Stimulated activated naive B cell treated with anti-CD40 and anti-IgM and Interleukin-4, amounts not matched to agents 10 μg/mL and 1 μg/mL and 100 μg/mL, for 72 hours (primary cell): ENCODE measurements at regions not wholly inside any gene's neighbourhood (a gene's known extent, or its start where the extent isn't known, plus 50 kb on each side); places are given as distances from the start of the nearest gene placed in this dataset.

Source experiments
- ATAC-seq, 2 donors: fragments of 150-1000 bp; cut with Tn5 transposase; replicated peaks; 2 replicates each; pipeline ENCODE4 v1.10.0; 2021; ENCODE audit warnings: moderate library complexity in 1 of 2
- DNase-seq: peaks from one replicate; pipeline ENCODE4 v3.0.0; 2021
- H3K27ac Mint-ChIP-seq: one replicate; pipeline ENCODE4 v1.8.0; 2022; ENCODE audit warnings: mild to moderate bottlenecking, mixed read lengths
- H3K27me3 Mint-ChIP-seq, 2 donors: one replicate each; pipeline ENCODE4 v1.8.0; 2022; ENCODE audit warnings: mixed read lengths in 2 of 2
- H3K36me3 Mint-ChIP-seq, 2 donors: one replicate each; pipeline ENCODE4 v1.8.0; 2022; ENCODE audit warnings: mixed read lengths in 2 of 2, mild to moderate bottlenecking in 1 of 2
- H3K4me1 Mint-ChIP-seq, 2 donors: one replicate each; pipeline ENCODE4 v1.8.0; 2022; ENCODE audit warnings: mixed read lengths in 2 of 2, mild to moderate bottlenecking in 1 of 2
- H3K4me3 Mint-ChIP-seq, 2 donors: one replicate each; pipeline ENCODE4 v1.8.0; 2022; ENCODE audit warnings: mild to moderate bottlenecking in 2 of 2, mixed read lengths in 2 of 2, moderate library complexity in 1 of 2
- H3K9me3 Mint-ChIP-seq, 2 donors: one replicate each; pipeline ENCODE4 v1.8.0; 2022; ENCODE audit warnings: mixed read lengths in 2 of 2, mild to moderate bottlenecking in 1 of 2

- H3K27me3 Mint-ChIP-seq = peaks cover 18 to 36% of the 10 kb centered on the region in 2 donors
- no peak overlapping the region for H3K27ac Mint-ChIP-seq
- H3K4me1 Mint-ChIP-seq = no peaks in the 10 kb centered on the region
- no peak for DNase-seq
- H3K4me3 Mint-ChIP-seq = no peak overlapping the region
- ATAC-seq = no peak
- H3K36me3 Mint-ChIP-seq = no peaks in the 10 kb centered on the region
- no peaks in the 10 kb centered on the region for H3K9me3 Mint-ChIP-seq
These were observed 219.1 kb downstream of the RBM19 start for GRCh38 chr12:113747017-113747416.

GRCh38 chr12:113744802-113745395 lies 221.2 kb downstream of the RBM19 start:
- Mint-ChIP-seq H3K4me1 (no peaks in the 10 kb centered on the region), H3K27me3 (peaks cover 30 to 44% of the 10 kb centered on the region in 2 donors), H3K27ac (no peak overlapping the region), H3K4me3 (no peak overlapping the region), H3K9me3 (no peaks in the 10 kb centered on the region), H3K36me3 (no peaks in the 10 kb centered on the region)
- DNase-seq (no peak), ATAC-seq (no peak)

GRCh38 chr12:113742801-113743200 lies 223.3 kb downstream of the RBM19 start:
- Mint-ChIP-seq H3K36me3 (no peaks in the 10 kb centered on the region), H3K4me1 (no peaks in the 10 kb centered on the region)
- DNase-seq = no peak

GRCh38 chr12:113740699-113741098 lies 225.4 kb downstream of the RBM19 start:
- Mint-ChIP-seq H3K36me3 (no peaks in the 10 kb centered on the region), H3K27me3 (peaks cover 35 to 36% of the 10 kb centered on the region in 2 donors), H3K4me3 (no peak overlapping the region), H3K9me3 (peaks cover 0 to 9% of the 10 kb centered on the region in 2 donors), H3K4me1 (no peaks in the 10 kb centered on the region), H3K27ac (no peak overlapping the region)
- DNase-seq (no peak), ATAC-seq (no peak)

More at GRCh38 chr12:113742801-113743200, 223.3 kb downstream of the RBM19 start:
- no peak for ATAC-seq
- Mint-ChIP-seq H3K4me3 (no peak overlapping the region), H3K27me3 (peaks cover 38 to 42% of the 10 kb centered on the region in 2 donors), H3K27ac (no peak overlapping the region), H3K9me3 (peaks cover 0 to 9% of the 10 kb centered on the region in 2 donors)

GRCh38 chr12:113735131-113735530 lies 231.0 kb downstream of the RBM19 start:
- Mint-ChIP-seq H3K36me3 (no peaks in the 10 kb centered on the region), H3K27me3 (peaks cover 28 to 39% of the 10 kb centered on the region in 2 donors), H3K9me3 (peaks cover 0 to 9% of the 10 kb centered on the region in 2 donors), H3K27ac (no peak overlapping the region), H3K4me3 (no peak overlapping the region), H3K4me1 (no peaks in the 10 kb centered on the region)
- DNase-seq (no peak), ATAC-seq (no peak)

- Mint-ChIP-seq H3K36me3 (no peaks in the 10 kb centered on the region), H3K27me3 (peaks cover 26 to 42% of the 10 kb centered on the region in 2 donors), H3K4me3 (no peak overlapping the region), H3K4me1 (no peaks in the 10 kb centered on the region), H3K27ac (no peak overlapping the region), H3K9me3 (peaks cover 0 to 9% of the 10 kb centered on the region in 2 donors)
- ATAC-seq (no peak), DNase-seq (no peak)
These were observed 231.6 kb downstream of the RBM19 start for GRCh38 chr12:113734503-113734902.

GRCh38 chr12:113732916-113733315 lies 233.2 kb downstream of the RBM19 start:
- Mint-ChIP-seq H3K9me3 (no peaks in the 10 kb centered on the region), H3K27ac (no peak overlapping the region), H3K27me3 (peaks cover 16 to 32% of the 10 kb centered on the region in 2 donors), H3K4me3 (no peak overlapping the region), H3K4me1 (no peaks in the 10 kb centered on the region), H3K36me3 (no peaks in the 10 kb centered on the region)
- ATAC-seq (no peak), DNase-seq (no peak)

GRCh38 chr12:113727651-113728061 lies 238.5 kb downstream of the RBM19 start:
- DNase-seq = no peak
- ATAC-seq = no peak
- H3K4me3 Mint-ChIP-seq = no peak overlapping the region
- no peak overlapping the region for H3K27ac Mint-ChIP-seq
- H3K27me3 Mint-ChIP-seq = peaks cover 0 to 19% of the 10 kb centered on the region in 2 donors
- no peaks in the 10 kb centered on the region for H3K9me3 Mint-ChIP-seq
- no peaks in the 10 kb centered on the region for H3K36me3 Mint-ChIP-seq
- no peaks in the 10 kb centered on the region for H3K4me1 Mint-ChIP-seq

- Mint-ChIP-seq H3K9me3 (no peaks in the 10 kb centered on the region), H3K4me3 (no peak overlapping the region)
- DNase-seq = no peak
These were observed 239.8 kb downstream of the RBM19 start for GRCh38 chr12:113726254-113726819.

GRCh38 chr12:113725557-113725876 lies 240.6 kb downstream of the RBM19 start:
- DNase-seq (no peak), ATAC-seq (no peak)
- H3K27me3 Mint-ChIP-seq = peaks cover 6 to 17% of the 10 kb centered on the region in 2 donors
- H3K9me3 Mint-ChIP-seq = no peaks in the 10 kb centered on the region
- H3K27ac Mint-ChIP-seq = no peak overlapping the region
- H3K4me3 Mint-ChIP-seq = no peak overlapping the region
- no peaks in the 10 kb centered on the region for H3K36me3 Mint-ChIP-seq
- no peaks in the 10 kb centered on the region for H3K4me1 Mint-ChIP-seq

More at GRCh38 chr12:113726254-113726819, 239.8 kb downstream of the RBM19 start:
- H3K4me1 Mint-ChIP-seq = no peaks in the 10 kb centered on the region
- ATAC-seq = no peak
- H3K36me3 Mint-ChIP-seq = no peaks in the 10 kb centered on the region
- peaks cover 4 to 13% of the 10 kb centered on the region in 2 donors for H3K27me3 Mint-ChIP-seq
- no peak overlapping the region for H3K27ac Mint-ChIP-seq

- Mint-ChIP-seq H3K36me3 (no peaks in the 10 kb centered on the region), H3K27me3 (peaks cover 11 to 17% of the 10 kb centered on the region in 2 donors), H3K4me1 (no peaks in the 10 kb centered on the region), H3K9me3 (no peaks in the 10 kb centered on the region), H3K4me3 (no peak overlapping the region), H3K27ac (no peak overlapping the region)
- DNase-seq (no peak), ATAC-seq (no peak)
These were observed 241.2 kb downstream of the RBM19 start for GRCh38 chr12:113724794-113725556.

- Mint-ChIP-seq H3K4me1 (no peaks in the 10 kb centered on the region), H3K36me3 (no peaks in the 10 kb centered on the region), H3K9me3 (no peaks in the 10 kb centered on the region), H3K4me3 (no peak overlapping the region), H3K27me3 (peaks cover 16 to 23% of the 10 kb centered on the region in 2 donors), H3K27ac (no peak overlapping the region)
- ATAC-seq (no peak), DNase-seq (no peak)
These were observed 242.5 kb downstream of the RBM19 start for GRCh38 chr12:113723631-113724030.

GRCh38 chr12:113722747-113723146 lies 243.4 kb downstream of the RBM19 start:
- no peak overlapping the region for H3K27ac Mint-ChIP-seq
- no peaks in the 10 kb centered on the region for H3K9me3 Mint-ChIP-seq
- no peak for DNase-seq
- H3K4me1 Mint-ChIP-seq = no peaks in the 10 kb centered on the region
- H3K36me3 Mint-ChIP-seq = no peaks in the 10 kb centered on the region
- ATAC-seq = no peak
- peaks cover 19 to 23% of the 10 kb centered on the region in 2 donors for H3K27me3 Mint-ChIP-seq
- H3K4me3 Mint-ChIP-seq = no peak overlapping the region

- Mint-ChIP-seq H3K36me3 (no peaks in the 10 kb centered on the region), H3K4me3 (no peak overlapping the region), H3K27me3 (peaks cover 18 to 19% of the 10 kb centered on the region in 2 donors), H3K27ac (no peak overlapping the region), H3K4me1 (no peaks in the 10 kb centered on the region), H3K9me3 (no peaks in the 10 kb centered on the region)
- no peak for DNase-seq
- no peak for ATAC-seq
These were observed 245.5 kb downstream of the RBM19 start for GRCh38 chr12:113720629-113721028.
